BLaER1 treated with 17β-estradiol and CSF1 and Interleukin-3, amounts not matched to agents 10 nM and 100 nM (cell line): ENCODE measurements at regions not wholly inside any gene's neighbourhood (a gene's known extent, or its start where the extent isn't known, plus 50 kb on each side); places are given as distances from the start of the nearest gene placed in this dataset.

Experiments
- H3K27ac ChIP-seq, 11 experiments: shearing (Covaris generic); formaldehyde crosslinking; 2 replicates each; pipeline ENCODE4 v1.8.1; 2022
- H3K27me3 ChIP-seq, 11 experiments: shearing (Covaris generic); formaldehyde crosslinking; 2 replicates each; pipeline ENCODE4 v1.8.1; 2022
- H3K36me3 ChIP-seq, 11 experiments: shearing (Covaris generic); formaldehyde crosslinking; 2 replicates each; pipeline ENCODE4 v1.8.1; 2022
- H3K4me1 ChIP-seq, 10 experiments: shearing (Covaris generic); formaldehyde crosslinking; 2 replicates each; pipeline ENCODE4 v1.8.1; 2022
- H3K4me2 ChIP-seq, 11 experiments: shearing (Covaris generic); formaldehyde crosslinking; 2 replicates each; pipeline ENCODE4 v1.8.1; 2022
- H3K4me3 ChIP-seq, 10 experiments: shearing (Covaris generic); formaldehyde crosslinking; 2 replicates each; pipeline ENCODE4 v1.8.1; 2022
- H3K9ac ChIP-seq, 11 experiments: shearing (Covaris generic); formaldehyde crosslinking; 2 replicates each; pipeline ENCODE4 v1.8.1; 2022
- H3K9me3 ChIP-seq, 11 experiments: shearing (Covaris generic); formaldehyde crosslinking; replicated peaks in 1 of 11; 2 replicates each; pipeline ENCODE4 v1.8.1; 2022
- H4K20me1 ChIP-seq, 11 experiments: shearing (Covaris generic); formaldehyde crosslinking; 2 replicates each; pipeline ENCODE4 v1.8.1; 2022
- Cebpa-rat ChIP-seq, 11 experiments: shearing (Covaris generic); IDR thresholded peaks; 2 replicates each; pipeline ENCODE4 v1.8.1; 2022

GRCh38 chr20:61056116-61056515 lies 195.9 kb upstream of the CDH4 start:
- H3K9ac ChIP-seq, result no peak overlapping the region
- no peak overlapping the region for H3K4me3 ChIP-seq
- H3K4me2 ChIP-seq, result no peak overlapping the region
- no peaks in the 10 kb centered on the region for H3K36me3 ChIP-seq
- H4K20me1 ChIP-seq, result no peaks in the 10 kb centered on the region; a peak in 2 of 22 replicates
- no peaks in the 10 kb centered on the region for H3K27me3 ChIP-seq
- H3K9me3 ChIP-seq, result peaks cover 0 to 3% (median 0%) of the 10 kb centered on the region in 11 experiments; a peak in 2 of 22 replicates
- peaks cover 0 to 27% (median 14%) of the 10 kb centered on the region in 10 experiments; a peak in 10 of 20 replicates for H3K4me1 ChIP-seq
- no peak for TF ChIP-seq Cebpa-rat (IDR thresholded peaks at IDR 0.05)
- no peak overlapping the region for H3K27ac ChIP-seq

GRCh38 chr20:61056627-61057442 lies 195.2 kb upstream of the CDH4 start:
- Histone ChIP-seq H3K4me2 (no peak overlapping the region), H3K4me1 (peaks cover 0 to 27% (median 14%) of the 10 kb centered on the region in 10 experiments; a peak in 10 of 20 replicates), H4K20me1 (no peaks in the 10 kb centered on the region; a peak in 2 of 22 replicates), H3K36me3 (no peaks in the 10 kb centered on the region), H3K9me3 (peaks cover 0 to 7% (median 0%) of the 10 kb centered on the region in 11 experiments; a peak in 2 of 22 replicates), H3K27ac (no peak overlapping the region), H3K27me3 (no peaks in the 10 kb centered on the region), H3K9ac (no peak overlapping the region), H3K4me3 (no peak overlapping the region)
- TF ChIP-seq Cebpa-rat (IDR thresholded peaks at IDR 0.05), result no peak

GRCh38 chr20:61057443-61058121 lies 194.5 kb upstream of the CDH4 start:
- Histone ChIP-seq H3K27ac (no peak overlapping the region), H3K36me3 (no peaks in the 10 kb centered on the region), H4K20me1 (no peaks in the 10 kb centered on the region; a peak in 2 of 22 replicates), H3K9ac (no peak overlapping the region), H3K27me3 (no peaks in the 10 kb centered on the region), H3K4me2 (no peak overlapping the region), H3K9me3 (peaks cover 0 to 8% (median 1%) of the 10 kb centered on the region in 11 experiments; a peak in 4 of 22 replicates), H3K4me1 (peaks cover 0 to 23% (median 14%) of the 10 kb centered on the region in 10 experiments; a peak in 10 of 20 replicates), H3K4me3 (no peak overlapping the region)
- no peak for TF ChIP-seq Cebpa-rat (IDR thresholded peaks at IDR 0.05)

GRCh38 chr20:61061981-61062380 lies 190.1 kb upstream of the CDH4 start:
- Histone ChIP-seq H3K4me2 (peak overlapping the region in 2 of 11 experiments; percentile 15 to 18; a peak in 2 of 22 replicates), H3K36me3 (no peaks in the 10 kb centered on the region), H3K9ac (no peak overlapping the region), H3K4me1 (peaks cover 0 to 6% (median 0%) of the 10 kb centered on the region in 10 experiments; a peak in 5 of 20 replicates), H3K4me3 (no peak overlapping the region), H3K9me3 (peaks cover 0 to 18% (median 4%) of the 10 kb centered on the region in 11 experiments; a peak in 4 of 22 replicates), H4K20me1 (no peaks in the 10 kb centered on the region; a peak in 1 of 22 replicates), H3K27me3 (no peaks in the 10 kb centered on the region), H3K27ac (no peak overlapping the region)
- TF ChIP-seq Cebpa-rat (IDR thresholded peaks at IDR 0.05), result no peak

- TF ChIP-seq Cebpa-rat (IDR thresholded peaks at IDR 0.05), result no peak
- no peak overlapping the region for H3K27ac ChIP-seq
- no peak overlapping the region for H3K9ac ChIP-seq
- H3K4me2 ChIP-seq, result no peak overlapping the region
- no peaks in the 10 kb centered on the region for H4K20me1 ChIP-seq
- no peaks in the 10 kb centered on the region for H3K27me3 ChIP-seq
- peaks cover 0 to 28% (median 4%) of the 10 kb centered on the region in 11 experiments; a peak in 7 of 22 replicates for H3K9me3 ChIP-seq
- H3K4me1 ChIP-seq, result peaks cover 0 to 6% (median 0%) of the 10 kb centered on the region in 10 experiments; a peak in 6 of 20 replicates
- no peaks in the 10 kb centered on the region for H3K36me3 ChIP-seq
- no peak overlapping the region for H3K4me3 ChIP-seq
Measured at GRCh38 chr20:61065853-61066252, 186.2 kb upstream of the CDH4 start.

GRCh38 chr20:61066526-61066925 lies 185.5 kb upstream of the CDH4 start:
- H3K36me3 ChIP-seq, result no peaks in the 10 kb centered on the region
- no peak overlapping the region for H3K4me3 ChIP-seq
- H3K27me3 ChIP-seq, result no peaks in the 10 kb centered on the region
- no peaks in the 10 kb centered on the region for H4K20me1 ChIP-seq
- TF ChIP-seq Cebpa-rat (IDR thresholded peaks at IDR 0.05), result no peak
- H3K4me2 ChIP-seq, result no peak overlapping the region
- no peak overlapping the region for H3K9ac ChIP-seq
- H3K9me3 ChIP-seq, result peaks cover 0 to 23% (median 0%) of the 10 kb centered on the region in 11 experiments; a peak in 7 of 22 replicates
- H3K27ac ChIP-seq, result no peak overlapping the region
- peaks cover 0 to 6% (median 0%) of the 10 kb centered on the region in 10 experiments; a peak in 6 of 20 replicates for H3K4me1 ChIP-seq

- Histone ChIP-seq H4K20me1 (no peaks in the 10 kb centered on the region), H3K27ac (no peak overlapping the region), H3K9me3 (peaks cover 0 to 23% (median 0%) of the 10 kb centered on the region in 11 experiments; a peak in 6 of 22 replicates), H3K9ac (no peak overlapping the region), H3K36me3 (no peaks in the 10 kb centered on the region), H3K4me3 (no peak overlapping the region), H3K4me2 (no peak overlapping the region), H3K27me3 (no peaks in the 10 kb centered on the region), H3K4me1 (no peaks in the 10 kb centered on the region; a peak in 2 of 20 replicates)
- no peak for TF ChIP-seq Cebpa-rat (IDR thresholded peaks at IDR 0.05)
Measured at GRCh38 chr20:61067221-61067620, 184.8 kb upstream of the CDH4 start.

- H3K9me3 ChIP-seq, result peaks cover 10 to 41% (median 21%) of the 10 kb centered on the region in 11 experiments; a peak in 20 of 22 replicates
- no peak overlapping the region for H3K4me3 ChIP-seq
- H3K27ac ChIP-seq, result no peak overlapping the region
- H3K27me3 ChIP-seq, result no peaks in the 10 kb centered on the region
- no peak for TF ChIP-seq Cebpa-rat (IDR thresholded peaks at IDR 0.05)
- H4K20me1 ChIP-seq, result no peaks in the 10 kb centered on the region
- no peak overlapping the region for H3K4me2 ChIP-seq
- no peaks in the 10 kb centered on the region for H3K36me3 ChIP-seq
- H3K9ac ChIP-seq, result no peak overlapping the region
- H3K4me1 ChIP-seq, result peaks cover 0 to 5% (median 0%) of the 10 kb centered on the region in 10 experiments; a peak in 2 of 20 replicates
Measured at GRCh38 chr20:61072398-61072797, 179.7 kb upstream of the CDH4 start.

- TF ChIP-seq Cebpa-rat (IDR thresholded peaks at IDR 0.05), result no peak
Measured at GRCh38 chr20:61073376-61073775, 178.7 kb upstream of the CDH4 start.

More at GRCh38 chr20:61073376-61073775, 178.7 kb upstream of the CDH4 start:
- H4K20me1 ChIP-seq, result no peaks in the 10 kb centered on the region
- no peak overlapping the region for H3K4me2 ChIP-seq
- H3K4me1 ChIP-seq, result peaks cover 0 to 5% (median 0%) of the 10 kb centered on the region in 10 experiments; a peak in 1 of 20 replicates
- no peaks in the 10 kb centered on the region for H3K36me3 ChIP-seq
- H3K9ac ChIP-seq, result no peak overlapping the region
- peaks cover 10 to 50% (median 28%) of the 10 kb centered on the region in 11 experiments; a peak in 20 of 22 replicates for H3K9me3 ChIP-seq
- H3K27me3 ChIP-seq, result no peaks in the 10 kb centered on the region
- H3K4me3 ChIP-seq, result no peak overlapping the region
- no peak overlapping the region for H3K27ac ChIP-seq
